Fibroblast of pulmonary artery (primary cell): ENCODE measurements at regions not wholly inside any gene's neighbourhood (a gene's known extent, or its start where the extent isn't known, plus 50 kb on each side); places are given as distances from the start of the nearest gene placed in this dataset.

Experiments used
- DNase-seq: peaks from one replicate; pipeline ENCODE4 v3.0.0-alpha.2; 2010; ENCODE audit warnings: low read depth
- H3K4me3 ChIP-seq: replicated peaks from 2 replicates; pipeline ENCODE4 v1.5.1; 2011; ENCODE audit warnings: low read depth, mild to moderate bottlenecking, control low read depth, low read length, moderate library complexity
- TF ChIP-seq, protein P1 (sequence below): IDR thresholded peaks from 2 replicates; pipeline ENCODE4 v1.5.1; 2011; ENCODE audit warnings: mild to moderate bottlenecking, control low read depth, low read length, inconsistent platforms; ENCODE audit errors: missing control alignments

DNA sequence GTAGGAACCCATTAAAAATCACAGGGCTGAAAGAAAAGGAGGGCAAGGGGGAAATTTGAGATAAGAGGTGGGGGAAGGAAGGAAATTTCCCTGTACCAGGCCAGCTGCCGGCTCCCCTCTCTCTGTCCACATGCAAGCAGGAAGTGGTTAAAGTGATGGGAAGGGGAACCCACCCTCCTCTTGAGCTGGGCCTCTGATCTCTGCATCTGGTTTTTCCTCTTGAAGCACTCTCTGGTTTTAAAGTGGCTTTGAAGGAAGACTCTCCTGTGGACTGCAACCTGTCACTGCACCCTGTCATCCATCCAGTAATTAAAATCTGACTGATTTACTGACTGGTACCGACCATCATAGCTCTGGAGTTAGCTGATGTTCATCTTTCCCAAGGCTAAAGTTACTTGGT, 239.6 kb downstream of the TSHZ3 start:
- TF ChIP-seq, protein P1, sequence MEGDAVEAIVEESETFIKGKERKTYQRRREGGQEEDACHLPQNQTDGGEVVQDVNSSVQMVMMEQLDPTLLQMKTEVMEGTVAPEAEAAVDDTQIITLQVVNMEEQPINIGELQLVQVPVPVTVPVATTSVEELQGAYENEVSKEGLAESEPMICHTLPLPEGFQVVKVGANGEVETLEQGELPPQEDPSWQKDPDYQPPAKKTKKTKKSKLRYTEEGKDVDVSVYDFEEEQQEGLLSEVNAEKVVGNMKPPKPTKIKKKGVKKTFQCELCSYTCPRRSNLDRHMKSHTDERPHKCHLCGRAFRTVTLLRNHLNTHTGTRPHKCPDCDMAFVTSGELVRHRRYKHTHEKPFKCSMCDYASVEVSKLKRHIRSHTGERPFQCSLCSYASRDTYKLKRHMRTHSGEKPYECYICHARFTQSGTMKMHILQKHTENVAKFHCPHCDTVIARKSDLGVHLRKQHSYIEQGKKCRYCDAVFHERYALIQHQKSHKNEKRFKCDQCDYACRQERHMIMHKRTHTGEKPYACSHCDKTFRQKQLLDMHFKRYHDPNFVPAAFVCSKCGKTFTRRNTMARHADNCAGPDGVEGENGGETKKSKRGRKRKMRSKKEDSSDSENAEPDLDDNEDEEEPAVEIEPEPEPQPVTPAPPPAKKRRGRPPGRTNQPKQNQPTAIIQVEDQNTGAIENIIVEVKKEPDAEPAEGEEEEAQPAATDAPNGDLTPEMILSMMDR: no peak
- DNase-seq: no peak
- H3K4me3 ChIP-seq: no peak overlapping the region

DNA sequence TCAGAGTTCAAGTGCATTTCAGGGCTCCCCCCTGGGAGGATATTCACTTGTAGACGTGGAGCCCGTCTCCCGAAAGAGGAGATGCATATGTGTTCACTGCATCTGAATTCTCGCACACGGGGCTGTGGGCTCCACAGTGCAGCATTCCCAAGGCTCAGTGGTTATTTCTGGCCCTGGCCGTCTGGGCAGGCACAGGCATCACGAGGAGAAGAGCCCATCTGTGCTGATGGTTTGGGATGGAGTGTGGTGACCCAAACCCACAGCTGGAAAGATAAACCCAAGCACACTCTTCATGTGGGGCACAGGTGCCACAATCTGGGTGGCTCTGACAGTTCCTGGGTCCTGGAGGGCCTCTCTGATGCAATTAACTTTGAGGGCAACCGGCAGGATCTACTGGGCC, 242.1 kb downstream of the TSHZ3 start:
- DNase-seq: no peak
- H3K4me3 ChIP-seq: no peak overlapping the region
- TF ChIP-seq, protein P1: no peak

DNA sequence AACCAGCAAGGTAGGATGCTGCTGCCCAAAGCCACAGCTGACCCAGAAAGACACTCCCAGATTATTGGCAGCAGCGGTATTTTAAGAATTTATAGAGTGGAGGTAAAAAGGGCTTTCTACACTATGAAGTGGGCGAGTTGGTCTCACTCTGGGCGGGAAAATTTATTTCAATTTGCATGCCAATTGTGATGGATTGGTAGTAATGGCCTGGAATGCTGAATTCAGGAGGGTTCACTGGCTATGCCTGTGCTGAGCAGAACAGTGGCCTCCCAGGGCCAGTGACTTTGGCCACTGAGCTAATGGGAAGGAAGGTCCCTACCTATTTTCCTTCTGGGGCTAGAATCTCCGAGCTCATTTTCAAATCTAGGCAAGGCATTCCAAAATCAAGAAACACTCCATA, 243.5 kb downstream of the TSHZ3 start:
- H3K4me3 ChIP-seq: no peak overlapping the region
- no peak for DNase-seq
- TF ChIP-seq, protein P1: no peak

DNA sequence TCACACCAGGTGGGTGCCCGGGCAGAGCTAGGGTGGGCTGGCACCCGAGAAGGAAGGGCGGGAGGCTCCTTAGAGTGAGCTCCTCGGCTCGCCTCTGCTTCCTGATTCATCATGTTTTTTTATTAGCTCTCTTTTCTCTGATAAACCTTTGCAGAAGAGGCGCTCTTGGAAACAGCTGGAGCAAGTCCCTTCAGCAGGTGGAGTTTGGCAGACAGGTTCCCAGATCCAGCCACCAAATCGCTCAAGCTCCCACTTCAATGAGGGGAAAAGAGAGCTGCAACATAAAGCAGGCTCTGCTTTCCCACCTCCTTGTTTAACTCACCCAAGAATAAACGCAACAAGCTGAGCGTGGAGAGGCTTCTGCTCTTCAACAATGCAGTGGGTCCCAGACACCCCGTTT, 244.8 kb downstream of the TSHZ3 start:
- DNase-seq: no peak
- H3K4me3 ChIP-seq: no peak overlapping the region
- TF ChIP-seq, protein P1: no peak

DNA sequence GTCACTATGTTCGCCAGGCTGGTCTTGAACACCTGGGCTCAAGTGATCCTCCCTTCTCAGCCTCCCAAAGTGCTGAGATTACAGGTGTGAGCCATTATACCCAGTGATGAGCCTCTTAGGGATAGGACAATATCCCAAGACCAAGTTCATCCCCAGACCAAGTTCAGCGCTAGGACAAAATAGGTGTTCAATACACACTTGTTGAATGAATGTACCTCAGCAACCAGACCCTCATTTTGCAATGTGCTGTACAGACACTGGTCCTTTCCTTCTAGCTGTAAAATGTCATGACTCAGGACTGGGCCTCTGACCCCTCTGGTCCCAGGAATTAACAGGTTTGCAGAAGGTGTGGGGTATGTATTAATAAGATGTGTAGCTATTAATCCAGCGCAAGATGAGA, 246.0 kb downstream of the TSHZ3 start:
- DNase-seq: no peak
- H3K4me3 ChIP-seq: no peak overlapping the region
- TF ChIP-seq, protein P1: no peak

- TF ChIP-seq, protein P1: no peak
- DNase-seq: no peak
- H3K4me3 ChIP-seq: no peak overlapping the region
Observed at GRCh38 chr19:31102674-31103073, 246.6 kb downstream of the TSHZ3 start.

- TF ChIP-seq, protein P1: no peak
- H3K4me3 ChIP-seq: no peak overlapping the region
- DNase-seq: no peak
Observed at GRCh38 chr19:31100981-31101380, 248.3 kb downstream of the TSHZ3 start.
